Pancreas (tissue), 10 donors: ENCODE measurements at regions not wholly inside any gene's neighbourhood (a gene's known extent, or its start where the extent isn't known, plus 50 kb on each side); places are given as distances from the start of the nearest gene placed in this dataset.

ENCODE experiments used
- ATAC-seq, 4 donors: fragments of 200-7000 bp; cut with Tn5 transposase; one replicate each; pipeline versions ENCODE4 v1.8.0 to v1.9.1; 2020; ENCODE audit warnings: mild to moderate bottlenecking in 4 of 4, moderate library complexity in 4 of 4
- DNase-seq, 6 donors: peaks; one replicate each; pipeline ENCODE4 v3.0.0-alpha.2; 2020
- FAIRE-seq: peaks from 2 replicates; lab custom pipeline; 2012; peaks lifted over from hg19 to GRCh38; lab: Jason Lieb, UNC
- H3K27ac ChIP-seq, 4 donors: fragments of 200-600 bp; sonication (generic); 1 replicate in 3 of 4; 2 replicates in 1 of 4; pipeline versions ENCODE4 v1.5.0 to v1.8.0; 2020
- H3K27me3 ChIP-seq, 4 donors: fragments of 200-600 bp; one replicate each; pipeline ENCODE4 v1.8.0; 2021
- H3K36me3 ChIP-seq, 3 donors: fragments of 200-600 bp; sonication (generic) in 1 of 3; one replicate each; pipeline versions ENCODE4 v1.5.0 to v1.8.0; 2020 to 2021
- H3K4me1 ChIP-seq, 3 donors: fragments of 200-600 bp; one replicate each; pipeline ENCODE4 v1.8.0; 2021
- H3K4me3 ChIP-seq, 4 donors: fragments of 200-600 bp; sonication (generic) in 2 of 4; one replicate each; pipeline versions ENCODE4 v1.5.0 to v1.8.0; 2020 to 2021
- H3K9me3 ChIP-seq, 4 donors: fragments of 200-600 bp; one replicate each; pipeline ENCODE4 v1.8.0; 2021
- CTCF ChIP-seq, 4 donors: fragments of 200-600 bp; sonication (generic) in 3 of 4; IDR thresholded peaks; one replicate each; pipeline versions ENCODE4 v1.5.0 to v1.8.0; 2021; ENCODE audit warnings: antibody characterized with exemption in 4 of 4
- WGBS, 2 donors: extraction: QIAGEN DNeasy Blood & Tissue Kit; methylation state at CpG; one replicate each; pipeline ENCODE4 v1.1.7; 2013; 5-methylcytosine and 5-hydroxymethylcytosine counted together
- intact Hi-C, 3 donors: fragments of 100-400 bp; cut with DNase I; formaldehyde crosslinking; loops; one replicate each; pipeline versions ENCODE4 v1.11.1 to v1.14.2; 2022
- donor health status: healthy with polysubstance abuse.
- donor health status: DM: no; HTN: no; CAD: no; lungs with moderate emphysema.
- donor health status: DM: no; HTN: no; CAD: no.
- donor health status: control.
- donor health status: control.
- donor health status: Bipolar disorder and iron deficiency.
- donor health status: DM: yes; HTN: yes; CAD: no.
- donor health status: DM: no; HTN: no; CAD: no.
- donor health status: DM: no; HTN: no; CAD: no.
- donor health status: DM: yes; HTN: yes; CAD: no.

GRCh38 chr5:106489004-106489403 lies 1181.7 kb downstream of the EFNA5 start:
- ATAC-seq (no peak), FAIRE-seq (no peak), DNase-seq (no peak)
- H3K27me3 ChIP-seq: no peaks in the 10 kb centered on the region
- intact Hi-C loops: no loop called here
- H3K36me3 ChIP-seq: no peaks in the 10 kb centered on the region
- H3K27ac ChIP-seq: no peak overlapping the region
- no peaks in the 10 kb centered on the region for H3K4me1 ChIP-seq
- H3K4me3 ChIP-seq: no peak overlapping the region
- 62 to 67% methylated on average over 3 of the region's 3 CpGs for WGBS, 2 donors
- H3K9me3 ChIP-seq: no peaks in the 10 kb centered on the region
- TF ChIP-seq CTCF (IDR thresholded peaks at IDR 0.05): no peak

GRCh38 chr5:106488407-106488806 lies 1182.3 kb downstream of the EFNA5 start:
- ATAC-seq (no peak), DNase-seq (no peak), FAIRE-seq (no peak)
- no peaks in the 10 kb centered on the region for H3K27me3 ChIP-seq
- no peaks in the 10 kb centered on the region for H3K4me1 ChIP-seq
- no peak overlapping the region for H3K27ac ChIP-seq
- intact Hi-C loops: no loop called here
- no peak overlapping the region for H3K4me3 ChIP-seq
- no peaks in the 10 kb centered on the region for H3K36me3 ChIP-seq
- H3K9me3 ChIP-seq: no peaks in the 10 kb centered on the region
- no peak for TF ChIP-seq CTCF (IDR thresholded peaks at IDR 0.05)

- no peaks in the 10 kb centered on the region for H3K27me3 ChIP-seq
- TF ChIP-seq CTCF (IDR thresholded peaks at IDR 0.05): no peak
- H3K9me3 ChIP-seq: no peaks in the 10 kb centered on the region
- no peak overlapping the region for H3K4me3 ChIP-seq
- FAIRE-seq: no peak
- no peaks in the 10 kb centered on the region for H3K36me3 ChIP-seq
- DNase-seq: no peak
- intact Hi-C loops: no loop called here
- no peaks in the 10 kb centered on the region for H3K4me1 ChIP-seq
- H3K27ac ChIP-seq: no peak overlapping the region
- ATAC-seq: no peak
Measured at GRCh38 chr5:106481374-106481773, 1189.4 kb downstream of the EFNA5 start.

GRCh38 chr5:106476630-106477029 lies 1194.1 kb downstream of the EFNA5 start:
- no peak for FAIRE-seq
- ATAC-seq: no peak
- H3K27ac ChIP-seq: no peak overlapping the region
- intact Hi-C loops: no loop called here
- no peaks in the 10 kb centered on the region for H3K27me3 ChIP-seq
- H3K4me3 ChIP-seq: no peak overlapping the region
- 74 to 81% methylated on average over 4 of the region's 4 CpGs for whole genome bisulfite sequencing, 2 donors
- no peaks in the 10 kb centered on the region for H3K36me3 ChIP-seq
- no peaks in the 10 kb centered on the region for H3K9me3 ChIP-seq
- H3K4me1 ChIP-seq: no peaks in the 10 kb centered on the region
- no peak for TF ChIP-seq CTCF (IDR thresholded peaks at IDR 0.05)
- no peak for DNase-seq

GRCh38 chr5:106474066-106474465 lies 1196.7 kb downstream of the EFNA5 start:
- Histone ChIP-seq H3K9me3 (no peaks in the 10 kb centered on the region), H3K27ac (no peak overlapping the region), H3K36me3 (no peaks in the 10 kb centered on the region), H3K4me1 (no peaks in the 10 kb centered on the region), H3K27me3 (no peaks in the 10 kb centered on the region), H3K4me3 (no peak overlapping the region)
- DNase-seq (no peak), ATAC-seq (no peak), FAIRE-seq (no peak)
- TF ChIP-seq CTCF (IDR thresholded peaks at IDR 0.05): no peak
- intact Hi-C loops: no loop called here
